Fibroblast of upper back skin (primary cell): ENCODE measurements at regions not wholly inside any gene's neighbourhood (a gene's known extent, or its start where the extent isn't known, plus 50 kb on each side); places are given as distances from the start of the nearest gene placed in this dataset.

ENCODE experiments used
- DNase-seq: peaks from one replicate; pipeline ENCODE4 v3.0.0-alpha.2; 2013

- DNase-seq: no peak
Measured at GRCh38 chr13:99055735-99056134, 77.9 kb upstream of the DOCK9 start.

- no peak for DNase-seq
Measured at GRCh38 chr13:99056381-99057014, 78.6 kb upstream of the DOCK9 start.

GRCh38 chr13:99057310-99057975 lies 79.6 kb upstream of the DOCK9 start:
- DNase-seq: no peak

DNA sequence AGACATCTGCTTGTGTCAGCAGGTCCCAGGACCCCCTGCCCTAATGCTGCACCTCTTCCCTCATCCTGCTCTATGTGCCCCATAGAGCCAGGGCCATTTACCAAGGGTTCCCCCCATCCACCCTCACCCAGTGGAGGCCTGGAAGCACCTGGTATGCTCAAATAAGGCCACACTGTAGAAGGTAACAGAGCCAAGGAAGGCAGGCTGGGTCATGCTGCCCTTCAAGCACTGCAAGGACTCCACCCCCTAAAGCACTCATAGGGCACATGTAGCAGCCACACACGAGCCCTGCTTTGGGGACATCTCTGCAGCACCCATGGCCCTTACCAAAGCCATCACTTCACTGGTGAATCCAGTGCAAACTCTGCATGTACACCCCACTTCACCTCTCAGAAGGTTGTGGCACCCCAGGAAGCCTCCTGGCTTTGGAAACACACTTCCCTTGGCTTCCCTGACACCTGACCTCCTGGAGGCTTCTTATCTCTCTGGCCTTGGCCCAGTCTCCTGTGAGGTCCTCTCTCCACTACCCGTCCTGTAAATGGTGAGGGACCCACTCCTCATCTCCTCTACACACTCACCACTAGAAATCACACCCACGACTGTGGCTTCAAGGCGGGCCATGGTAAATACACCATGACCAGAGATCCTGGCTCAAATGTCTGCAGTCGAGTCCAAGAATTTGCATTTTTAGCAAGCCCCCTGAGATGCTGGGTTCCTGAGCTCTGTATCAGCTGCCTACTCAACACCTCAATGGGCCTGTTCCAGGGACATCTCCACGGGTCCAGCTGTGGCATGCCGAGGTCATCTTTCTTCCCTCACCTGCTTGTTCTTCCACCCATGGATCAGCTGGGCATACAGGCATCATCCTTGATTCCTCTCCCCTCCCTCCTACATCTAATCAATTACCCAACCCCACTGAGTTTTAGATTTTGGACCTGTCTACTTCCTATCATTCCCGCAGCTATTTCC lies 80.9 kb upstream of the DOCK9 start:
- DNase-seq: no peak

- no peak for DNase-seq
Measured at GRCh38 chr13:99059498-99060075, 81.7 kb upstream of the DOCK9 start.

- no peak for DNase-seq
Measured at GRCh38 chr13:99061411-99061810, 83.5 kb upstream of the DOCK9 start.

DNA sequence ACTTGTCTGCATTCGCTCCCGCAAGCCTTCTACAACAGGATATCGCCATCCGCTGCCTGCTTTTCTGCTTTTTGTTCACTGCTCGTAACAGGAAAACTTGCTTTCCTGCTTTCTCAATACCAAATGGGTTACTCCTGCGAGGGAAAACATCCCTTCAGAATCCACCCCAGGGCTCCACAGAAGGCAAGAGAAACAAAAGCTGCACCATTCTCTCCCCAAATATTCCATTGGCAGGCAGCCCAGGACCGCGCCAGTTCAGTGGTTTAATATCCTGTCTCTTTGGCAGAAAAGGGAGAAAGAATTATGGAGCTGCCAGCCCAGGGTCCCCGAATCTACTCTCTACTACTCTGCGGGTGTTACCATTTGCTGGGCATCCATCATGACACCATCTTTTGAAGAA lies 84.7 kb upstream of the DOCK9 start:
- DNase-seq: peak; percentile 54

- DNase-seq: no peak
Measured at GRCh38 chr13:99063178-99063577, 85.3 kb upstream of the DOCK9 start.

- no peak for DNase-seq
Measured at GRCh38 chr13:99063952-99064351, 86.1 kb upstream of the DOCK9 start.

GRCh38 chr13:99064624-99065234 lies 86.9 kb upstream of the DOCK9 start:
- no peak for DNase-seq

DNA sequence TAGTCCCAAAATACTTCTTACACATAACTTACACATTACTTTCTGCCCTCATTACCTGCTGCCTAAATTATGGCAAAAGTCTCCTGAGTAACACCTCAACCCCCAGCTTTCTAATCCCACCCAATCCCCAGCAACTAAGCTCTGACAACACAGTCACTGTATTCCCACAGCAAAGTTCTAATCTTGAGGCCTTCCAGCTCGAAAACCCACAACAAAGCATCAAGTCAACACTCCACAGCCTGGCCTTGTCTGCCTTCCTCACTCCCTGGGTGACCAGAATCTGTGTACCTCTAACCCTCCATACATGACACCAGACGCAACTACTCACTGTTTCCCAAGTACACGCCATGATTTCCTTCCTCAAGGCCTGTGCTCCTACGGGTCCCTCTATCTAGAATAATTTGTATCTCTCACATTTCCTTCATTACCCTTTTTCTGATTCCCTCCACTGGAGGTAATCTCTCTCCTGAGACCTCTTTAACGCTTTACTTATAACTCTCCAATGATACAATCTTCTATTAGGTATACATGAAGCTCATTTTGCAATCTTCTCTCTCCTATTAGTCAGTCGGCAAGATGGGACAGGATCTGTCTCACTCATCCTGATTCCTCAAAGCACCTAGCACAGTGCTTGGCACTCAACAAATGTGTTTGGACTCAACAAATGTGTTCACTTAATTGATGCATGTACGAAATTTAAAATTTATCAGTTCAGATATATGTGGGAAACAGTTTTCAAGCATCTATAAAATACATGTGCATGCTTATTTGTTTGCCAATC lies 87.6 kb upstream of the DOCK9 start:
- no peak for DNase-seq

GRCh38 chr13:99066219-99066618 lies 88.4 kb upstream of the DOCK9 start:
- DNase-seq: no peak

DNA sequence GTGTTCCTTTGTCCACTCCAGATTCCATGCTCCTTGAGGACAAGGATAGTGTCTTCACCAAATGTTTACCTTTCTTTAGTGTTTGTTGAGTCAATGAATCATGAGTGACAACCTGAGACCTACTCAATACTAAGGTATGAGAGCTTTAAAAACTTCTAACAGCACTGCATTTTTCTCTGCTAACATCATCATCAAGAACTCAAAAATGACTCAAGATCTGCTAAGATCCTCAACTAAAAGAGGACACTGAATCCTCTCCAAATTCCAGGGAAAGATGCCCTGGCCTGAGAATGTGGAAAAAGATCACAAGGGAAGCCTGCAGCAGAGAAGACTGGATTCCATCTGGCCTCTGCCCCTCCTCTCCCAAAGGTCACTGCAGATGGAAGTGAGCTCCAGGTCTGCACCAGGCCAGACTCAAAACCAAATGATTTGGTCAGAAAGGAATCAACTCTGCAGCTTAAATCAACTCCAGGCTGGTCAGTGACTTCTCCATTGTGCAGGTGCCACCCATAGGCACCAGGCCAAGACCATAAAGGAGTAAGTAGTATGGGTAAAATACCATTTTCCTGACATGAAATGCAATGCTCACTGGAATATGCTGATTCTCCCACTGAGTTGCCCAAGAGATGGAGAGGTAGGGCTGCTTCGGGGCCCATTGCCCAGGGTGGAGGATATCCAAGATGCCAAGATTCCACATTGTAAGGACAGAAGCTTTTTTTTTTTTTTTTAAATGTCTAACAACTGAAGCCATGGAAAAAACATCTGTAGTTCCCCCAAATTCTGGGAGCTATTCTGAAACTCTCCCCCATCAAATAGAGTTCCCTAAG lies 89.5 kb upstream of the DOCK9 start:
- peak; percentile 85 for DNase-seq

DNA sequence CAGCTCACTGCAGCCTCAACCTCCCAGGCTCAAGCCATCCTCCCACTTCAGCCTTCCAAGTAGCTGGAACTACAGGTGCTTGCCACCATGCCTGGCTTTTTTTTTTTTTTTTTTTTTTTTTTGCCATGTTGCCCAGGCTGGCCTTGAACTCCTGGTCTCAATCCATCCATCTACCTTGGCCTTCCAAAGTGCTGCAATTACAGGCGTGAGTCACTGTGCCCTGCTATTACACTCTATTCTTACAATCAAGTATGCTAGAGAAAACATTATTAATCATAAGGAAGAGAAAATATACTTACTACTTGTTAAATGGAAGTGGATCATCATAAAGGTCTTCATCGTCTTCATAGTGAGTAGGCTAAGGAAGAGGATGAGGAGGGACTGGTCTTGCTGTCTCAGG lies 93.3 kb upstream of the DOCK9 start:
- DNase-seq: no peak

GRCh38 chr13:99071666-99072065 lies 93.8 kb upstream of the DOCK9 start:
- no peak for DNase-seq

DNA sequence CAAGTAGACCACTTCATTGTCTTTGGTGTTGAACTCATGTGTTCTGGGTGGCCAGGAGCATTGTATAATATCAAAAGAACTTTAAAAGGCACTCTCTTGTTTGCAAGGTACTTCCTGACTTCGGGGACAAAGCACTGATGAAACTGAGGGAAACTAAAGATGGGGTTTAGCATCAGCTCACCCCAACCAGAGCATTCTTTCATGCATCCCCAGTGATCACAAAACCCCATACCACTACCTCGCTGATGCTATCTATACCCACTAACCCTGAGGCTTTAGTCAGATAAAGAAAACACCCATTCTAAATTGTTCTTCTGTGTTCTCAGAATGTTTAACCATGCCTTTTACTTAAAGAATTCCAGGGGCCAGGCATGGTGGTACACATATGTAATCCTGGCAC lies 94.5 kb upstream of the DOCK9 start:
- DNase-seq: no peak

- DNase-seq: no peak
Measured at GRCh38 chr13:99072941-99073340, 95.1 kb upstream of the DOCK9 start.

DNA sequence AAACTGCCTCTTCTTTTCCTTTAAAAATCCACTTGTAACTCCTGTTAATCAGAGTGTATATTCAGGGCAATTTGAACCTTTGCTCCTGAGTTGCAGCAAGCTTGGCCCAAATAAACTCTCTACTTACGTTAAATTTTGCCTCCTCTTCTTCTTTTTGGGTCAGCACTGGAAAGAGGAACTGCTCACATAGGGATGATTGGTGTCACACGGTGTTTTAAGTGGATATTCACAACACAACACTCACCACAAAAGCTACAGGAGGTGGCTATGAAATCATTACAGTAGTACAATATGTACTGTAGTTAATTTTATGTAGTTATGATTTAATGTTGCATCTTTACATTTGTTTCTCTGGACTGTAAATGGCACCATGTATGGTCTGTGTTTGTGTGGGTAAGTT lies 96.8 kb upstream of the DOCK9 start:
- DNase-seq: no peak

GRCh38 chr13:99075268-99076191 lies 97.7 kb upstream of the DOCK9 start:
- no peak for DNase-seq
